Activated CD8-positive, alpha-beta memory T cell treated with anti-CD3 and anti-CD28 coated beads, Interleukin-2, amount 50 U/mL, for 48 hours (primary cell): ENCODE measurements at regions not wholly inside any gene's neighbourhood (a gene's known extent, or its start where the extent isn't known, plus 50 kb on each side); places are given as distances from the start of the nearest gene placed in this dataset.

Source experiments
- DNase-seq: peaks from one replicate; pipeline ENCODE4 v3.0.0-alpha.2; 2020

DNA sequence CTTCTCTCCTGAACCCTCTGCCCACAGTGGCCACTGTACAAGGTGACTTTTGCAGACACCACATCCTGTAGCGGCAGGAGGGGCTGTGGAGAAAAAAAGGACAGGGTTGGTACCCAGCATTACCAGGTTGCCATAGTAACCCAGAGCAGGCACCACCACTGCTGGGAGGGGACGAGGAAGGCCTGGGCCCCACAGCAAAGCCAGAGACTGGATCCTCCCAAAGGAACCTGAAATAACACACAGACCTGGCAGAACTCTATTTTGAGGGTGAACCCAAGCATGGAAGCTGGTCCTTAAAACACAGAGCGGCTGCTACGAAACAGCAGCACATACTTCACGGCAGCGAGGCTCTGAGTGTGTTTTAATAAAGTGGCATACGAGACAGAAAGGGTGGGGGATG is 380.6 kb downstream of the CTTN start:
- no peak for DNase-seq

DNA sequence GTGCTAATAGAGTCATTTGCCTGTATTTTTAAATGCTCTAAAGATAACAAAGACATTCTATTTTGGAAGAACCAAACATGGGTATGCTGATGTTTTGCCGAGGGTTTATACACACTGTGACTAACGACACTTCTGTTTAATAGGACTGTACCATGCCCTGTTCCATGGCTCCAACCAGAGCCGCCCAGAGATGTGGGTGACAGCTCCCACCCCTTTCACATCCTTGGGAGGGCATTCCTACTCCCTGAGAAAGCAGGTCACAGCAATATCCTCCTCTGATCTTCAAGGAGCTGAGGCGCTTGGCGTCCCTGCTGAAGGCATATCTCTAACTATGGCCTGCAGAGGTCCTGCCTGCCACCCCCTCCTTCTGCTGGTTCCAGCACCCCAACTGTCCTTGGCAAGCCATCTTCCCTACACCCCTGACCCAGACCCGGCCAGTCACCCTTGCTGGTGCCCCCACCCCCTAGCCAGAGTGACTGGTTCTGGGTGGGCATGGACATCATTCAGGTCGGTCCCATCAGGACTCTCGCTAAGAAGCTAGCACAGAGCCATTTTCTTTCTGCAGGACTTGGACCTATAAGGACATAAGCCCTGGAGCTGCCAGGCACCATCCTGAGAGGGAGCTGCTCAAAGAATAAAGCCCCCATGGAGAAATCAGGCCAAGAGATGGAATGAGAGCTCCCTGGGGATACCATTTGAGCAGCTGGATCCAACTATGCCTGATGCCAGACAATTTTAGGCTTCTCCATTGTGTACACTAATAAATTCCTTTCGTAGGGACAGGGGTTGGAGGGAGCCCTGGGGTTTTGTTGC is 381.3 kb downstream of the CTTN start:
- no peak for DNase-seq

DNA sequence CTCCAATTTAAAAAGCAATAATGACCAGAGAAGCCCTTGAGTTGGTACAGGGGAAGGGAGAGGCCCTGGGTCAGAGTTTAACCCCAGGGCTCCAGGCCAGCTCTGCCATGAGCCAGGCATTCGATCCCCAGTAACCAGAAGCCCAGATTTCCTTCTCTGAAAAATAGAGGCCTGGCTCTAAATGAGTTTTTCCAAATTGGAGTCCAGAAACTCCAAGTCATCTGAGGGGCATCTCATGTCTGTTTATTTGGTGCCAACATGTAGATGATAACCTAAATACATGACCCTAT is 381.9 kb downstream of the CTTN start:
- DNase-seq, result no peak

DNA sequence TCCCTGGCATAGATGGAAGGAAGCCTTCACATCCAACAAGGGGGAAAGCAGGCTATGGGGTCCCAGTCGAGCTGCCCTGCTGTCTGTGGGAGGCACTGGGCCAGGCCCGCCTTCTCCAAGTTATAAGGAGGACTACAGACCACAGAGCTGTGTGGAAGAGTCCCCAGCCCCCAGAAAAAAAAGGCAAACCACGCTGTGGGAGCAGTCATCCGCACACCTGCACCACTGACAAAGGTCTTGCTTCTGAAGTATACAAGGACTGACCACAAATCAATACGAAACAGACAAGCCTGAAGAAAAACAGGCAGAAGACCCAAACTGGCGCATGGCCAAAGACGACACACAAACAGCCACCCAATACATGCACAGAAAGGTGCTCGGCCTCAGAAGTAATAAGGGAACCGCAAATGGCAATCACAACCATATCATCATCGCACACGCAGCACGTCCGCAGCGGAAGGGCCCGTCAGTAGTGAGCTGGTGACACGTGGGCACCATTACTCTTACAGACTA is 384.1 kb downstream of the CTTN start:
- DNase-seq, result no peak

DNA sequence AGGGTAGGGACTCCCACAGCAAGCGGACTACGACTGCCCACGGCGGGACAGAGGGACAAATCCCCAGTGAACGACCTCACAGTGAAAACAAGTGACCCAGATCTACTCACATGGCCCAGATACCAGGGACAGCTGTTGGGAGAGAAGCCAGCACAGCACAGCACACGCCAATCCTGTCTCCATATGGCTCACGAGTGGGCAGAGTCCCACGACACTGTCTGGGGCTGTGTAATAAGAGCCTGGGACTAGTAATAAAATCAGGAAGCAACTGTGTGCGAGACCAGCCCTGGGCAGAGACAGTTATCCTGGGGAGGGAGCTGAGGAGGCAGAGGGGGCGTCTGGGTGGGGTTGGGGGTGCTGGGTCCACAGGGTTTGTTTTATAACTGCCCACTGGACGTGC is 385.0 kb downstream of the CTTN start:
- DNase-seq, result no peak

DNA sequence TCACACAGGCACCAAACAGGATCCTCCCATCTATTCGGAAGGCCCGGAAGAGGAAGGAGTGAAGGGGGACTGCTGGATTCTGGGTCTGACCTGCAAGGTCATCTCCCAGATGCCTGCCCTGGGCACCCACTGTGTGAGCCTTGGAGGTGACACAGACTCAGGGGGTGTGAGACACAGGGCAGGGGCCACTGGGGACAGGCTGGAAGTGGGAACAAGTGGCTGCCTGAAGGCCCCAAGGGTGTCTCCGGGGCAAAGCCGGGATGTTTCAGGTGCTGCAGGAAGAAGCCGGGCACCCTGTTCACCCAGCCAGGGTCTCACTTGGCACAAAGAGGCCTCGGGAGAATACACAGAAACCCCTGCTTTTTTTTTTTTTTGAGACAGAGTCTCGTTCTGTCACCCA is 385.5 kb downstream of the CTTN start:
- no peak for DNase-seq

DNA sequence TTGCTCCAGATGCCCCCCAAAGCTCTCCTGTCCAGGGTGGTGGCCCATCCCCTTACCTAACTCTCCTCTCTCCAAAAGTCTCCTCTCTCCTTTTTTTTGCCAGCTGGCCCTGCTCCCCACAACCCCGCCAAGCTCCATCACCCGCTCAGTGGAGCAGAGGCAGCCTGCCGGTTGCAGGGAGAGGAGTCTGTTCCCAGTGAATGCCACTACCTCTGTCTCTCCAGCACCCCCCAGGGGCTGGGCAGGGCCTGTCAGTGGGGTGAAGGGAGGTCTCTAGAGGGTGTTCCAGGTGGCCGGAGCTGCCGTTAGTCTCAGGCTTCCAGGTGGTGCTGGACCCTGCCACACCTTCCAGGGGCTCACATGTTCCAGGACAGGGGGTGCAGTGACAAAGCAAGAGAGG is 387.0 kb downstream of the CTTN start:
- no peak for DNase-seq

DNA sequence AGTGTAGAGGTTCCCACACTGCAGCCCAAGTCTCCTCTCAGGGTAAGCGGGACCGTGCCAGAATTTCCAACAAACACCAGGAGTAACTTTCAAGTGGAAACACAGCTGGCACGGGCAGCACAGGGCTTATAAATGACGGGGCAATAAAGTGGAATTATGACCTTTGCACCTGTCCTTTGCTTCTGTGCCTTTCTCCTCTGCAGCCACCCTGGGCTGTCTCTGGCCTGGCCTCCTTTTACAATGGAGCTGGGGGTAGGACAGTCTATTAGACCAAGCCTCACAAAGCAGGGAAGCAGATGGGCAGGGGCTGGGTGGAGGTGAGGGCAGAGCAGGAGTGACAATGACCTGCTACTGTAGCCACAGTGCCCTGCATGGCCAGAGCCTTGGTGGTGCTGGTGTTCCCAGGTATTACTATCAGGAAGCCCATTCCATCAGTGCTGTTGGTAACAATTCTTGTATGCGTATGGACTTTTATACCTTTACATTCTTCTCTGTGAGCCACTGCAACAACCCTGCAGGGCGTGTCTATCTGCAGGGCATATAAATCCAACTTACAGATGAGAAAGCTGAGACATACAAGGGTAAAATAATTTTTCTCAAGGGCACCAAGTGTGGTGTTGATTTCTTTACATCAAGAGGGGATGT is 387.8 kb downstream of the CTTN start:
- no peak for DNase-seq

DNA sequence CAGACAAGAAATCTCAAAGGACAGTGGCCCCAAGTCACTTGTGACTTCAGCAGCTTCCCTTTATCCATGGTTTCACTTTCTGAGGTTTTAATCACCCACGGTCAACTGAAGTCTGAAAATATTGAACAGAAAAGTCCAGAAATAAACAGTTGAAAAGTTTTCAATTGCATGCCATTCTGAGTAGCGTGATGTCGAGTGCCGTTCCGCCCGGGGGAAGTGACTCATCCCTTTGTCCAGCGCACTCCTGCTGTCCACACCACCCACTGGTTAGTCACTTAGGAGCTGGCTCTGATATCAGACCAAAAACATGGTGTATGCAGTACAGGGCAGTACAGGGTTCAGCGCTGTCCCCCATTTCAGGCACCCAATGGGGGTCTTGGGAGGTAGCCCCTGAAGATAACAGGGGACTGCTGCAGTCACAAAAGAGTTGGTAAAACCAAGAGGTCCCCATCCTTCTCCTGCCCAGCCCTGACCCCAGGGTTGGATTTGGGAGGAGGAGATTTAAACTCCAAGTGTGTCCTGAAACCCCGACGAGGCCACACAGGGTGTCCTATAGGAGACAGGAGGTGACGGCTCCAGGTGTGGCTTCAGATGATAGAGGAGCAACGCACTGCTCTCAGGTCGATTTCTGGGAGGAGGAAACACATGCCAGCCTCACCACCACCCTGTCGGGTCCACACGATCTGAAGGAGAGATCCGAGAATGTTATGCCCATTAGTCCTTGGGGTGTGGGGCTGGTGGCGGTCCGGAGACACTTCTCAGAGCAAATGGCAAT is 390.1 kb downstream of the CTTN start:
- no peak for DNase-seq

DNA sequence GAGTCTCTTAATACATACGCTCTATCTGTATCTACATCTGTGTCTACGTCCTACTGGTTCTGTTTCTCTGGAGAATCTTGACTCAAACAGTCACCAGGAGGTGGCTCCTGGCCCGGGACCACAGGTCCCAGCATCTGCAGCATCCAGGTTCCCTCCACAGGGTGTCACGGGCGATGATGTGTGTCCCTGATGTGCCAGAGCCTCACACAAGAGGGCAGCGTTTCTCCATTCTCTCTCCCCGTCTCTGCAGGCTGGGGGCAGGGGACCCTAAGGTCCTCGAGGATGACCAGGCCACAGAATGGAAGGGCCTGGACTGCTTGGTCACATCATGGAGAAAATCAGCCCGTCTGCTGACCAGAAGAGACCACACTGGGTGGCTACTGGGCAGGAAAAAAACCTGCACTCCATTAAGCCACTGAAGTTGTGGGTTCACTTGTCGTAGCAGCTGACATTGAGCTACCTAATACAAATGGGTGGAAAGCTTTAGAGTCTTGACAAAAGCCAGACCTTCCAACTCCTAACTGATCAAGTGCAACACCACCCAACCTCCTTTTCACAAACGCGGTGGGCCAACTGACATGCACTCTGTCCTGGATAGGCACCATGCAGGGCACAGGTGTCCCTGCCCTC is 392.5 kb downstream of the CTTN start:
- no peak for DNase-seq

DNA sequence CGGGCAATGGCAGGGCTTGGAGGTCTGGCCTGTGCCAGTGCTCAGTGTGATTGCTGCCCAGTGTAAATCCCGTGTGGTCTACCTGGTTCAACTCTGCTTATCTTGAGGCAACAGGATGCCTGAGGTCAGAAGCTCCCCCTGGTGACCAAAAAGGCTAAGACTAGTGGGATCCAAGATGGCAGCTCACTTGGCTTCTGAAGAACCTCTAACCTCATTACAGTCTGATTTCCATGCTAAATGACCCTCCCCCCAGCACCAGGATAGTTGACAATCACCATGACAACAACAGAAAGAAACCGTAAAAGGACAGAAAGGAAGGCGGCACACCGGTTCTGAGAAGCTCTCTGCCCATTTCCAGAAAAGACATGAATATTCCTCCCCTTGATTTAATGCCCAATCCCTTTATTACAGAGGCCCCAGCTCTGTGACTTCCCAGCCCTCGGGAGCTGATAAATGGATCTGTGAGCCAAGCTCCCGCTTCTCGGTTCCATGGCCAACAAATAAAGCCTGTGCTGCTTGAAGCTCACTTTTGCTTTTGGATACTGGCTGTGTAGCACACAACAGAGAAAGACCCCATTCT is 398.4 kb downstream of the CTTN start:
- no peak for DNase-seq

DNA sequence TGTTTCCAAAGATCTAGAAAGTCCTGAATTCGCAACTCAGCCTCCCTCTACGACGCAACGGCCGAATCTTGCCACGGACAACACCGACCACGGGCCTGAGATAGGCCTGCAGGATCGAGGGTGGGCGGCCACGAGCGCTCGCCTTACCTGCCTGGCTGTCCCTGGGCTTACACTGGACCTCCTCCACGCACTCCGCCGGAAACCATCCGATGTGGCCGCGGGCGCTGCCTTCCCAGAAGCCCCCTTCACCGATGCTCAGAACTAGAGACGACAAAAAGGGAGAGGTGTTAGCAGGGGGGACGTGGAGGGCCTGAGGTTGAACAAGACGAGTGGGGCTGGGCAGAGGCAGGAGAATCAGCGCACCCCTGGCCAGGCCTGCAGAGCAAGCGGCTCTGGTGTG is 400.0 kb downstream of the CTTN start:
- no peak for DNase-seq

DNA sequence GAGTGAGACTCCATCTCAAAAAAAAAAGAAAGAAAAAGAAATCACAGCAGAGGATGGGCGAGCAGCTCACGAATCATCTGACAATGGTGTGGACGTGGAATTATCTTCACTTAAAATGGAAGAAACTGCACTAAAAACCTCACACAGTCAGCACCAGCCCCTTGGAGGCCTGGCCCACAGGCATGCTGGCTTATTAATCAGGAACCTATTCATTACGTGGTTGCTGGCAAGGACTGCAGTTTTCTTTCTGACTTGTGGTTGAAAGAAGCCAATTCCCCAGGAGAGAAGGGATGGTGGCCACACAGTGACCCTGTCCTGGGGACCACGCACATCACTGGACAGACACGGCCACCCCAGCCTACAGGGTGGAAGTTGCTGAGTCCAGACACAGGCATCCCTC is 401.1 kb downstream of the CTTN start:
- no peak for DNase-seq

DNA sequence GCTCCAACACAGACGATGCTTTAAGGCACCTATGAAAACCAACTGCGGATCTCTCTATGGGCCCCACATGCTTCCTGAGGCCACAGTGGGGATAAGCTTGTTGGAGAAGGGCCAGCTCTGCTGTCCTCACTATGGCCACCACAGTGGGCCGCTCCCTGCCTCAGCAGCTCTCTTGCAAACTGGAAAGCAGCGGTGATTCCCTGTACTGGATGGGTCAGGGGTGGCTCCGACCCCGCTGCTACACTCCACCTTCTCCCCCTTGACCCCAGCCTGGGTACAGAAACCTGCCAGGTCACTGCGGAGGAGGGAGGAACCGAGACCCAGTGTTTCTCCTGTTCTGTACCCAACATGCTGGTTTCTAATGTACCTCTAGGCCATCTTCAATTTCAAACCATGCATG is 403.9 kb downstream of the CTTN start:
- no peak for DNase-seq

DNA sequence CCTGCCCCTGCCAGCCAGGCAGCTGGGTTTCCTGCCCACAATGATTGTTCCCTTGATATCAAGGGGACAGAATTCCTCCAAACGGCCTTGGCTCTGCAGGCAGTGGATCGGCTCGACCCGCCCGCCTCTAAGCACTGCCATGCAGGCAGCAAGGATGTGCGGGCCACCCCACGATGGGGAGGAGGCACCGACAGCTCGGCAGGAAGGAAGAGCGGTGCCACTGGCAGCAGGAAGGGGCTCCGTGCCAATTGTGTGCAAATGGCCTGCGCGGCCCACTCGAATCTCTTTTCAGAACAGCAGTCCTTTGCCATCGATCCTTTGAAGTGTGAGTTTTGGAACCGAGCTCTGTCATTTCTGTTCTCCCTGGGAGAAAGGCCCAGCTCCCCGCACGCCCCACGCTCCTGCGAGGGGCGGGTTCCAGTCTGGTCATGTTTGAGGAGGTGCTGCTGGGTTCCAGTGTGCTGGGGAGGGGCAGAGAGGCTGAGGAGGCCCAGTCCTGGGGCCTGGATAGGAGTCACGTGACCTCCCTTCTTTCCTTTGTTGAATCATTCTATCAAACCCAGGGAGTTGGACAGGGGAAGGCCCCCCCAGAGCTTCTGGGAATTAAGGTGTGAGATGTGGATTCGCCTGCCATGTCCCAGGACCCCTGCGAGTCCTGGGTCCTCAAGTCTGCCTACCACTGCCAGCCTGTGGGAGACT is 406.0 kb downstream of the CTTN start:
- DNase-seq, result no peak

DNA sequence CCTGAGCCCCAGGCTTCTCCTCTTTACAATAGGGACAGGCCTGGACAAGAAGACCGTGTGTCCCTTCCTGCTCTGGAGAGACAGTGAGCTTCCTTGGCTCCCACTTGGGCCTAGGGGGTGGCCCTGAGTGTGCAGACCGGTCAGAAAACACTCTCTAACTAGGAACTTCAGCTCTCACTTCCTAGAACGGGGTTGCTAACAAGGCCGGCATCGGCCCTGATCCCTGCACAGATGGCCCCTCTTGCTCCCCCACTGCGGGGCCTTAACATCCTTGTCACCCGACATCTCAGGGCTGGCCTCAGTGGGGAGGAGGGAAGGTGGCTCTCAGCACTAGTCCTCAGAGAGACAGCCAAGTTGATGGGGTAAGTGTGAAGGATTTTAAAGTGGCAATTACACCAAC is 406.9 kb downstream of the CTTN start:
- no peak for DNase-seq

DNA sequence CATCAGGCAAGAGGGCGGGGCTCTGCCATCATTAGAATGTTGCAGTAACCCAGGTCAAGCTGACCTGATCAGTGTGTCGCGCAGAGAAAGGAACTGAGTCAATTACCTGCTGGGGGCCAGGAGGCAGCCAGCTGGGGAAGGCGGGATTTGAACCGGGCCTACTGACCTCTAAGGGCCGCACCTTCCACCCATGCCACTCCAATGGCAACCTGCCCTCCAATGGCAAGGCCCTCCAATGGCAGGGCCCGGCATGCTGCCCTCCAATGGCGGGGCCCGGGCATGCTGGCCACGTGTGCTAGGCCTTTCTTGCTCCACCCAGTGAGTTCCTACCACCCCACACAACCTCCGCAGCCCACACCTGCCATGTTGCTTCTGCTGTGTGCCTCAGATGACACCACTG is 407.6 kb downstream of the CTTN start:
- no peak for DNase-seq

DNA sequence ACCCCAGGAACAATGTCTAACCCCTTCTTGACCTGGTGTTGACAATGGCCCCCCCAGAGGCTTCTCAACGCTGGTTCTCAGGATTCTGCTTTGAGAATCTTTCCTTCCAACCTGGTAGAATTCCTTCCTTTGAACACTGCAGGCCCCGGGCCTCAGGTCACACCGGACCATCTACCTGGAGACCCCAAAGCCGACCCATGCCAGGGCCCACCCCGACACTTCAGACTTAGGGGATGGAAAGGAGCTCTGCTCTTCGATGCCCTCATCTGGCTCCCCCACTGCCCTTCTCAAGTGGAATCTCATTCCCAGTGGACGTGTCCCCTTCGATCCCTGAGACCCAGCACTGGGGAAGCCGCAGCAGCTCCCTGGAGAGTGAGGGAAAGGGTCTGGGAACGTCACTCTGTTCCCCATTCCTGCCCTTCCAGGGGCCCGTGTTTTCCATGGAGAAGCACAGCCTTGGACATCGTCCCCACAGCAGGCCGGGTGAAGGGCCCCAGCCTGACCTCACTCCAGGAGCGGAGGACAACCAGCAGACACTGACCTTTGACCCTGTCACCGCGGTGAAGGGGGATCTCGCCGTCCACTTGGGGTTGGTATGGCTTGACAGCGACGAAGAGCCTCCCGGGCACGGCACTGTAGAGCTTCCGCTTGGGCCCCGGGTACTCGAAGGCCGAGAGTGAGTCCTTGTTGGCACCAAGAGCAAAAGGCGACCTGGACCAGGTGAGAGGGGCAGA is 408.3 kb downstream of the CTTN start:
- DNase-seq, result no peak

DNA sequence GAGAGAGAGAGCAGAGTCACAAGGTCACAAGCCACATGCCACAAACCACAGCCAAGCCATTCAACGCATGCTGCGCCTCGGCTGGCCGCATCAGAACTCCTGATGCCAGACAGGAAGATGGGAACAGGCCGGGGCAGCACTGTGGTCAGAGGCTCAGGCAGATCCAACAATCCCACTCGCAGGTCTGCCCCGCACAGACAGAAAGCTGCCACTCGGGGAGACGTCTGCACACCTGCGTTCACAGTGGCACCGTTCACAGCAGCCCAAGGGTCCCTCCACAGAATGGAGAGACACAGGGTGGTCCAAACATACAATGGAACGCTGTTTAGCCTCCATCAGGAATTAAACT is 408.8 kb downstream of the CTTN start:
- no peak for DNase-seq

DNA sequence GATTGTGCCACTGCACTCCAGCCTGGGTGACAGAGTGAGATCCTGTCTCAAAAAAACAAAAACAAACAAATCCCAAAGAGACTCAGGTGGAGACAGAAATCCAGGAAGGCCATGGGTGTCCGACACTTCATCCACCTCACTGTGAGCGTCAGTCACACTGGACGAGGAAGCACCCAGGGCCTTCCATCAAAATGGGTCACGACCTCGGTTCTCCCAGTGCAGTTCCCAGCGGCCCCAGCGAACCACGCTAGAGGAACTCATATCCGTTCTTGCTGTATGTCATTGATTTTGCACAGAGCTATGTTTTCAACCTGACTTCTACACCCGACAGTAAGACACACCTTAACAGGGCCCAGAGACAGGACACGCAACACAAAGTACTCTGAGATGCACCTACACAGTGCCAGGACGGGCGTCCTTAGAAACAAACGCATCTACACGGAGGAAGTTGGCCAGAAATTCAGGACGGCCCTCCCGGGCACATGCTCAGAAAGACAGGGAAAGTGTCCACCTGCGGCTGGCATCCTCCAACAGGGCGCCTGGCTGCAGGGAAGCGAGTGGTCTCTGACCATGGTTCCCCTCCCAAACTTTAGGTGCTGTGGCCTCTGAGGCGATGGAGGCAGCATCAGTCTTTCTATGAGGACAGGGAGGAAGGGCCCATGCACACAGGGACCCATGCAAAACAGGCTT is 410.5 kb downstream of the CTTN start:
- DNase-seq, result no peak

DNA sequence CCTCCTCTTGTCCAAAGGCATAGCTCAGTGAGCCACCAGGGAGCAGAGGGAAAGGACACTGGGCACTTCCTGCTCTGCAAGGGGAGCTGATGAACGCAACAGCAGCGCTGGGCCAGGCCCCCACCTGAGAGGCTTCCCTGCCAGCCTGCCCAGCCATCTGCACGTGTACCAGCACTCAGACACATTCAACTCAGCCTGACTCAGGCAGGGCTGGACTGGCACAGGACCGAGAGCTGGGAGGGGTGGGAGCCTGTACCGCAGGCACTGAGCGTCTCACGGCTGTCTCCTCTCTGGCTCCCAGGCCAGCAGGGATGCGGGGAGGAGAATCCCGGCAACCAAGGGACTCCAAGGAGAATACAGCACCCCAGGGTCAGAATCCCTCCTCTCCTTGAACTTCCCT is 411.8 kb downstream of the CTTN start:
- DNase-seq, result no peak
